NCI-H1092 treated with DMSO at 0.1 percent for 48 hours (cell line): ENCODE measurements at regions not wholly inside any gene's neighbourhood (a gene's known extent, or its start where the extent isn't known, plus 50 kb on each side); places are given as distances from the start of the nearest gene placed in this dataset.
A peak's percentile ranks its signal among the peaks of the same experiment; 100 is the strongest.
"Not testable (repeated sequence)": the region's sequence is repeated elsewhere in the genome, so short reads cannot be mapped to it uniquely, and the experiment has no call there.

Experiments used
- DNase-seq: peaks from one replicate; lab custom pipeline; 2025; lab: John Stamatoyannopoulos, UW

- DNase-seq, result no peak
Observed at GRCh38 chr3:18236726-18237125, 188.4 kb downstream of the SATB1 start.

DNA sequence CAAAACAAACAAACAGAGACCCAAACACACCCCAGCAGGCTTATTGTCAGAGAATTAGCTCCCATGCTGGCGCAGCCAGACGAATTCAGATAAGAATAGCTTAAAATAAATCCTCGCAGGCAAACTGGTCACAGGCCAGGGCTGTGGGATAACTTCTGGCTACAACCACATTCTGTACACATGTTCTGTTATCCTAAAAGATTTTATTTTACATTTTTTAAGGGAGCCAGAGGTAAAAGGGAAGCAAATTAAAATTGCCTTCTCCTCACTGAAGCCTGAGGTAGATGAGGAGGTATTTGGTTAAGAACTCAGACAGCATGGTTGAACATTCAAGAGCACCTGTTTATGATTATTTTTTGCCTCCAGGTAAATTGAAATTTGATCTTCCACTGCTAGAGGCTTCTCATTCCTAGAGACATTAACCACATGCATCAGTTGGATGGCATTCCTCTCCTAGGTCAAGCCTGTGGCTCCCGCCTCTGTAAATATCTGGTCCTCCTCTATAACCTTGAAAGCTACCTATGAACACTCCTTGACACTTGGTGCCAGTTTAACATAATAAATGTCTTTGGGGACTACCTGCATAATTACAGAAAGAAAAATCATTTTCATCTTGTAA, 190.3 kb downstream of the SATB1 start:
- no peak for DNase-seq

GRCh38 chr3:18233987-18234716, 191.0 kb downstream of the SATB1 start:
- DNase-seq, result no peak

GRCh38 chr3:18232317-18232716, 192.8 kb downstream of the SATB1 start:
- DNase-seq, result no peak

DNA sequence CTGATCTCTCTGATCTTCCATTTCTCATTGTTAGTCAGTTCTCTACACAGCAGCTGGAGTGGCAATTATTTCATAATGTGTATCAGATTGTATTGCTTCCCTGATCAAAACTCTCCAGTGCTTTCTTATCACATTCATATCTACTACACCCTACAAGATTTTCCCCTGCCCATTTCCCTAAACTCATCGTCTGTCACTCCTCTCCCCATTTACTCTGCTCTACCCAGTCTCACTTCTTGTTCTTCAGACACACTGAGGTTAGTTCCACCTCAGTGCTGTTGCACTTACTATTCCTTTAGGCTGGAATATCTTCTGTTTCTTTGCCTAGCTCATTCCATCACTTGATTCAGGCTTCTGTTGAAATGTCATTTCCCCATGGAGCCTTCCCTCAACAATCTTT, 197.1 kb downstream of the SATB1 start:
- no peak for DNase-seq

DNA sequence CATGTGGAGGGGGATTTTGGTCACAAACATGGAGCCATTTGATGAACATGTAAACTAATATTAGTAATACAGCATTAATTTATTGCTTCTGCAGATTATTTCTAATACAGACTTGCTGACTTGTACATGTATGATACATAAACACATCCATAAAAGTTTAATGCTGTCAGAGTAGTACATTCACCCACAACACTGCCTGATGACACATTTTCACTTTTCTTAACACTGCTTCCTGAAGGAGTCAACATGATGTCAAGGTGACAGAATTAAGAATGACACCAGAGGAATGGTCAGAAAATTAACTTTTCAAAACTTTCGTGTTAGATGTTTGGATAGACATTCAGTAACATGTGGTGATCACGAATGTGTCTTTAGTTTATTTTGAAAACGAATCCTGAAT, 199.4 kb downstream of the SATB1 start:
- DNase-seq, result no peak

GRCh38 chr3:18224426-18224825, 200.7 kb downstream of the SATB1 start:
- no peak for DNase-seq

DNA sequence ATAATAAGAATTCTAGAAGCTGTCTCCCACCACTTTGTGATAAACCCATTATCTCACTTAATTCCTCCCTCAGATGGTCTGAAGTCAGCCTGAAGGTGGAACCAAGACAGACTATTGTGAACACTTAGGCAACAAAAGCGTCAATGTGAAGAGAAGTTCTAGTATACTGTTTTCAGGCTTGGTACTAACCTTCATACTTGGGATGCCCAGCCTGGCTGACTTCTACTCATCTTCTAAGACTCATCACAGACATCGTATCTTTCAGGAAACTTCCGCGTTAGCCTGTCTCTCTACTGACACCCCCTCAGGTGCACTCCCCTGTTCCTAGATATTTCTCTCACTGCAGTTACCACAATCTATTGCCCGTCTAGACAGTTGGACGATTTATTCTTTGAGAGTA, 201.2 kb downstream of the SATB1 start:
- DNase-seq, result no peak

GRCh38 chr3:18223571-18223970, 201.6 kb downstream of the SATB1 start:
- DNase-seq, result peak; percentile 11

DNA sequence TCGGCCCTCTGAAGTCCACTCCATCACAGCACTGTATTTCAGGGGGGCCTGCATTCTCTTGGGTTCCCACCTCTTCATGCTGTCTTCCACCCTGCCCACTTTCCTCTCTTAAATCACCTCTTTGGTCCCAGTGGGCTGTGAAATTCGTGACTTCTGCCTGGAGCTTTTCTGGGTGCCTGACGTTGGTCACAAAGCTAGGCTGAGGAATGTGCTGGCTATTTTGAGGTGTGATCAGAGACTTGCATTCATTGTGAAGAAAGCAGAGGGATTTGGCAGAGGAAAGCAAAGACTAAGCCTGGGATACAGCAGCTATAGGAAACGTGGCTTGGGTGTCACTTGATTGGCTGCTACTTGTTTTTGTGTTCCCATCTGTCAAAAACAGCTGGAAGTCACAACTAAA, 202.5 kb downstream of the SATB1 start:
- DNase-seq, result no peak

- no peak for DNase-seq
Observed at GRCh38 chr3:18217507-18218174, 207.5 kb downstream of the SATB1 start.

DNA sequence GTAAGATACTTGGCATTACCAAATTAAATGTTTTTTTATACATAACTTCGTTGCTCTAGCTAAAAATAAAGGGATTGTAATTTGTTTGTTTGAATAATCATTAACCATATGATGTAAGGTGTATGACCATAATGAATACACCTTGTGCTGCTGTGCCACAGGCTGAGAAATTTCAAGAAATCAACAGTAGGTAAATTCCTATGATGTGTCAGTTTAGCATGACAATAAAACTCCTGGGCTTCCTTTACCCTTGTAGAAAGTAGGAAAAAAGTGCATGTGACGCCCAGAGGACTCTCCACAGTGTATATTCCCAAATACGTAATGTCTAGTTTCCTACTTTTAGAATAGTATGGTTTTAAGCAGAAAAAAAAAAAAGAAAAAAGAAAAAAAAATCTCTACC, 208.1 kb downstream of the SATB1 start:
- no peak for DNase-seq

GRCh38 chr3:18215639-18216038, 209.5 kb downstream of the SATB1 start:
- DNase-seq, result no peak

- DNase-seq, result no peak
Observed at GRCh38 chr3:18211116-18211515, 214.0 kb downstream of the SATB1 start.

- no peak for DNase-seq
Observed at GRCh38 chr3:18208856-18209255, 216.3 kb downstream of the SATB1 start.

GRCh38 chr3:18208091-18208490, 217.0 kb downstream of the SATB1 start:
- DNase-seq, result no peak

- no peak for DNase-seq
Observed at GRCh38 chr3:18207226-18207625, 217.9 kb downstream of the SATB1 start.

DNA sequence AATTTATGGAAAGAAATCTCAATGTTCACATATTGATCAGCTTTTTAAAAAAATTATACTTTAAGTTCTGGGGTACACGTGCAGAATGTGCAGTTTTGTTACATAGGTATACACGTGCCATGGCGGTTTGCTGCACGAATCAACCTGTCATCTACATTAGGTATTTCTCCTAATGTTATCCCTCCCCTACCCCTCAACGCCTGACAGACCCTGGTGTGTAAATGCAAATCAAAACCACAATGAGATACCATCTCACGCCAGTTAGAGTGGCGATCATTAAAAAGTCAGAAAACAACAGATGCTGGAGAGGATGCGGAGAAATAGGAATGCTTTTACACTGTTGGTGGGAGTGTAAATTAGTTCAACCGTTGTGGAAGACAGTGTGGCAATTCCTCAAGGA, 219.4 kb downstream of the SATB1 start:
- DNase-seq, result not testable (repeated sequence)

- no peak for DNase-seq
Observed at GRCh38 chr3:18201315-18201714, 223.8 kb downstream of the SATB1 start.

DNA sequence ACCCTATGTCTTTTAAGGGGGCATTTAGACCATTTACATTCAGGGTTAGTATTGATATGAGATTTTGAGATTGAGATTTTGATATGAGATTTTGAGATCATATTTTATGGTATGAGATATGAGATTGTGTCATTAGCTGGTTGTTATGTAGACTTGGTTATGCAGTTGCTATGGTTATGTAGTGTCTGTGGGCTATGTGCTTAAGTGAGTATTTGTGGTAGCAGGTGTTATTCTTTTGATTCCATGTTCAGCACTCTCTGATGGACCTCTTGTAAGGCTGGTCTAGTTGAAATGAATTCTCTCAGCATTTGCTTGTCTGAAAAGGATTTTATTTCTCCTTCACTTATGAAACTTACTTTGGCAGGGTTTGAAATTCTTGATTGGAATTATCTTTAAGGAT, 225.4 kb downstream of the SATB1 start:
- no peak for DNase-seq

- no peak for DNase-seq
Observed at GRCh38 chr3:18195836-18196235, 229.3 kb downstream of the SATB1 start.

- no peak for DNase-seq
Observed at GRCh38 chr3:18194431-18194830, 230.7 kb downstream of the SATB1 start.

DNA sequence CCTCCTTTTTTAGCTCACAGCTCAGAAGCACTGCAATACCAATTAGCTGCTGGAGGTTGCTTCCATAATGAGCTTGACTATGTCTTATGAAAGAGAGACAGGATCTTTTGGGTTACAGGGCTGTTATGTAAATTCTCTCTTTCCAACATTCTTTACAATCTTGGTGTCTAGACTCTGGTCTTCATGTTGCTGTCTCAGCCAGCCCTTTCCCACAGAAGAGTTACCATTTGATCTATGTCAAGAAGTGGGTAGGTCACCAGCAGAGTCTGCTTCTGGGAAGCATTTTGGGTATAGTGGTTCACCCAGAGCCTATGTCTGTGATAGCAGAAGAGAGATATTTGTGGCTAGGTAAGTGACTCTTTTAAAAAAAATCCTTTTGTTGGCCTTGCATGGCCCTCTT, 234.5 kb downstream of the SATB1 start:
- DNase-seq, result no peak
